ENCODE measurements at regions not wholly inside any gene's neighbourhood (a gene's known extent, or its start where the extent isn't known, plus 50 kb on each side); places are given as distances from the start of the nearest gene placed in this dataset.

DNA sequence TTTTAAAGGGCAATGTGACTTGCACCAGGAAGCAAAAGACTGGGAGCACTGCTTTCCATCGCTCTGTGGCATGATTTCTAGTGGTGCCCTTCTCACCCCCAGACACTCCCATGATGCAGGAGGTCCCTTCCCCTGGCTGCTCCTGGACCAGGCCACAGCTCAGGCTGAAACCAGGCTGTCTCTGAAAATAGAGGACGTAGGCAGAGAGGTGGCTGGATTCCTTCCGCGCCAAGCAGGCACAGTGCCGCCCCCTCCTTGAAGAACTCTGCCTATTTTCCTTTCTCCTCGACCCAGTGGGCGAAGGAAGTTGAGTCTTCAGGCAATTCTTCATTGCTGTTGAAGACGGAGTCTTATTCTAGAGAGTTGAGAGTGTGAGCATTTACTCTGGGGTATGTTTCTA lies 489.4 kb upstream of the TBL1XR1 start:
- TF ChIP-seq, protein P1, sequence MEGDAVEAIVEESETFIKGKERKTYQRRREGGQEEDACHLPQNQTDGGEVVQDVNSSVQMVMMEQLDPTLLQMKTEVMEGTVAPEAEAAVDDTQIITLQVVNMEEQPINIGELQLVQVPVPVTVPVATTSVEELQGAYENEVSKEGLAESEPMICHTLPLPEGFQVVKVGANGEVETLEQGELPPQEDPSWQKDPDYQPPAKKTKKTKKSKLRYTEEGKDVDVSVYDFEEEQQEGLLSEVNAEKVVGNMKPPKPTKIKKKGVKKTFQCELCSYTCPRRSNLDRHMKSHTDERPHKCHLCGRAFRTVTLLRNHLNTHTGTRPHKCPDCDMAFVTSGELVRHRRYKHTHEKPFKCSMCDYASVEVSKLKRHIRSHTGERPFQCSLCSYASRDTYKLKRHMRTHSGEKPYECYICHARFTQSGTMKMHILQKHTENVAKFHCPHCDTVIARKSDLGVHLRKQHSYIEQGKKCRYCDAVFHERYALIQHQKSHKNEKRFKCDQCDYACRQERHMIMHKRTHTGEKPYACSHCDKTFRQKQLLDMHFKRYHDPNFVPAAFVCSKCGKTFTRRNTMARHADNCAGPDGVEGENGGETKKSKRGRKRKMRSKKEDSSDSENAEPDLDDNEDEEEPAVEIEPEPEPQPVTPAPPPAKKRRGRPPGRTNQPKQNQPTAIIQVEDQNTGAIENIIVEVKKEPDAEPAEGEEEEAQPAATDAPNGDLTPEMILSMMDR (IDR thresholded peaks at IDR 0.05; ENCODE audit: low read depth, low read length), result no peak
- no peak overlapping the region for H3K4me3 ChIP-seq (ENCODE audit: low read depth, low read length)

DNA sequence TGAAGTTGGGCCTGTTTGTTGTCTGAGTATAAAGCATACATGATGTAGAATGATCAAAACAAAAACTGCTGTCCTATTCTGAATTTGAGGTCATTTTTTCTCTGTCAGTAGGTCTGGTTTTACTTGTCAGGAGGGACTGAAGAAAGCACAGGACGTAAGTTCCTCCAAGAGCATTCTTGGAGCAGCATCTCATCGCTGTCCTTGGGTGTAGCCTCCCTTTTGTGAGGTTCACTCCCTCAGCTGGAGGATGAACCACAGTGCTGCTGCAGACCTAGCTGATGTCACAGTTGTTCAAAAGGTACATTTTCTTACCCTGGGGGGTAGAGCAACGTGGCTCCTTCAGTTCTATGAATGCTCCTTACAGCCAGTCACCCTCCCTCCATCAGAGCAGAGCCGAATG lies 490.0 kb upstream of the TBL1XR1 start:
- no peak overlapping the region for H3K4me3 ChIP-seq (ENCODE audit: low read depth, low read length)

DNA sequence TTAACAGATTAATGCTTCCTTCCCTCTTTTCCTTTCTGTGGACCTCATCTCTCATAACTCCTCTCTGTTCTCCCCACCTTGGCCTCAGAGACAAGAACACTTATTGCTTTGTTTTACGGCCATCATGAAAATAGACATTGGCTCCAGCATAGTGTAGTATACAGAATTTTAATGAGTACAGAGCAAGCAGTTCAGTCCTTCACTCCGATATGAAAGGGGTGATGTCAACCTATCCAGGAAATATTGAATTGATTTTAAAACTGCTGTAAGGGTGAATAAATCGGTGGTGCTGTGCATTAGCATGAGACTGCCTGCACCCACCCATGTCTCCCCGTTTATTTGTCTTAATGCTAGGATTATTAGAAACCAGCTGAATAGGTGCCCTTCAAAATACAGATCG lies 490.9 kb upstream of the TBL1XR1 start:
- TF ChIP-seq, protein P1 (IDR thresholded peaks at IDR 0.05; ENCODE audit: low read depth, low read length), result no peak
- no peak overlapping the region for H3K4me3 ChIP-seq (ENCODE audit: low read depth, low read length)

More for the DNA sequence above, 490.0 kb upstream of the TBL1XR1 start:
- TF ChIP-seq, protein P1 (IDR thresholded peaks at IDR 0.05; ENCODE audit: low read depth, low read length), result no peak

DNA sequence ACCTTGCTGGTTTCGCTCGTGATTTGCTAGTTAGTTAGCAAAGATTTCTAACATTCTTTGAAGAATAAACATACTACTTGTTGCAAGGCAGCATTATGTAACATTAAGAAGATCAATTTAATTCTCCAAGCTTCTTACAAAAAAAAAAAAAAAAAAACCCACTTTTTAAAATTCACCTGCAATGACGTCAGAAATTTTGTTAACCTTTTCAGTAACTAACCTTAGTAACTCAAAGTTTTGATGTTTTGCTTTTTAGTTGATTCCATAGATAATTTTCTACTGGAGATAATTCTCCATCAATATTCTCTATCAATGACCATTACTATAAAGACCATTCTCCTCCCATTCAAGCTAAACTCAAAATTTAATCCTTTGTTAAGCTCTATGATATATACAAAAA lies 491.8 kb upstream of the TBL1XR1 start:
- no peak overlapping the region for H3K4me3 ChIP-seq (ENCODE audit: low read depth, low read length)
- TF ChIP-seq, protein P1 (IDR thresholded peaks at IDR 0.05; ENCODE audit: low read depth, low read length), result no peak

DNA sequence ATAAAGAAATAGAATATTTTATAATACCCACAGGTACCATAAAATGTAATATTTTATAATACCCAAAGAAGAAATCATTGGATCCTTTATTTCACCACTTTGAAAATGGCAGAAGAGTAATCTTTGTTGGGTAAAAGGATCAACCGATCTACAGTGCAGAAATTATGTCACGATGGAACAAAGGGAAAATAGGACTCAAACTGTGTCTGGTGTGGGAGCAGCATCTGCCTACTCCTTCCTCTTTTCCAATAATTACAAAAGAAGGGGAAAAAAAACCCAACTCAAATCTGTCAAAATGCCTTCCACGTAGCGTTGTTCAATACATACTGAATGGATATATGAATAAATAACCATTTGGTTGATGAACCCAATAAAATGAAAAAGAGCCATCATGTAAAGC lies 492.6 kb upstream of the TBL1XR1 start:
- H3K4me3 ChIP-seq (ENCODE audit: low read depth, low read length), result no peak overlapping the region
- TF ChIP-seq, protein P1 (IDR thresholded peaks at IDR 0.05; ENCODE audit: low read depth, low read length), result no peak

DNA sequence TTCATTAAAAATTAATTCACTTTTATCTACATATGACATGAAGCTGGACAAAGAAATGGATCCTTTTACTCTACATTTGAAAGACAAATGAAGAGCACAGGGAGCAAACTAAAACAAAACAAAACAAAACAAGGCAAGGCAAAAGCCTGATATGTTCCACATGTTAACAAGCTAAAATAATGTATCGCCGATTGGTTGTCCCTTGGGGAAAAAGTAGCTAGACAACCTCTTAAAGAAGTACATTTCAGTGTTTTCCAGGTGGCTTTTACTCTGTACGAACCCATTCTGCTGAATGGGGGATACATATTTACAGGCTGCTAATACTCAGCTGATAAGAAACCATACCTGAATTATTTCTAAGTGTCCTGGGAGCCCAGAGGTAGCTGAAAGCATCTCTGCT lies 493.0 kb upstream of the TBL1XR1 start:
- no peak overlapping the region for H3K4me3 ChIP-seq (ENCODE audit: low read depth, low read length)
- TF ChIP-seq, protein P1 (IDR thresholded peaks at IDR 0.05; ENCODE audit: low read depth, low read length), result no peak

DNA sequence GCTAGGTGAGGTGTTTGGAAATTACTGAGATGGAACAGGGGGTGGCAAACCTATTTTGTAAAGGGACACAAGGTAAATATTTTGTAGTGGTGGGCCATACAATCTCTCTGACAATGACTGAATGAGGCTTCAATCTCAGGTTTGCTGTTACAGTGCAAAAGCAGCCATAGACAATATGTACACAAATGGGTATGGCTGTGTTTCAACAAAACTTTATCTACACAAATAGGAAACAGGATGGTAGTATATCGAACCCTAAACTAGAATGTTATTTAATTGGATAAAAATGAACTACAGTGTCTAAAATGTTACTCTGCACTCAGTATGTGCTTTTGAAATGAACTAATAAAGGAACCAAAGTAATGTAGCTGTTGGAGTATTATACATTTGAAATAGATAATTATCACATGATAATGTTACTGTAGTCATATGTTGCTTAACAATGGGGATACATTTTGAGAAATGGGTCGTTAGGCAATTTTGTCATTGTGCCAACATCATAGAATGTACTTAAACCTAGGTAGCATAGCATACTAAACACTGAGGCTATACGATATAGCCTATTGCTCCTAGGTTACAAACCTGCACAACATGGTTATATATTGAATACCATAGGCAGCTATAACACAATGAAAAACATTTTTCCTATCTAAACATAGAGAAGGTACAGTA lies 495.2 kb upstream of the TBL1XR1 start:
- H3K4me3 ChIP-seq (ENCODE audit: low read depth, low read length), result no peak overlapping the region
- TF ChIP-seq, protein P1 (IDR thresholded peaks at IDR 0.05; ENCODE audit: low read depth, low read length), result no peak

All from WI38 (cell line).